Endometrium (tissue), 2 donors: ENCODE measurements at regions not wholly inside any gene's neighbourhood (a gene's known extent, or its start where the extent isn't known, plus 50 kb on each side); places are given as distances from the start of the nearest gene placed in this dataset.
A peak's percentile ranks its signal among the peaks of the same experiment; 100 is the strongest.
"Not testable (repeated sequence)": the region's sequence is repeated elsewhere in the genome, so short reads cannot be mapped to it uniquely, and the experiment has no call there.

Source experiments
- FAIRE-seq: peaks from 2 replicates; lab custom pipeline; 2012; peaks lifted over from hg19 to GRCh38; lab: Jason Lieb, UNC
- donor health status: control.
- donor health status: control.

DNA sequence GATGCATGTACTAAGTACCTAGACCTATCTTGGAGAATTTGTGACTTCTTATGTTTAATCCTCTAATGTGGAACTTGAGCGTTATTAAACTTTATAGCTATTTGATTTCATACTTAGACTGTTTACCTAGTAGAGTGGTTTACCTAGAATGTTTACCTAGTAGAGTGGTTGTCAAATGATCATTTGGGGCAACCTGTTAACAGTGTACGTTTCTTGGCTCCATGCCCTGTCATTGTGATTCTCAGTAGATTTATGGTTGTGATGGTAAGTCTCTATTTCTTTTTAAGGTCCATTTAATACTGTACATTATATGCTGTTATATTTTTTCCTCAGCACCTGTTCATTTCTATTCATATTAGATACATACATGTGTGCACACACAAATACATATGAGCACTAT lies 233.0 kb upstream of the MAD2L1 start:
- no peak for FAIRE-seq

DNA sequence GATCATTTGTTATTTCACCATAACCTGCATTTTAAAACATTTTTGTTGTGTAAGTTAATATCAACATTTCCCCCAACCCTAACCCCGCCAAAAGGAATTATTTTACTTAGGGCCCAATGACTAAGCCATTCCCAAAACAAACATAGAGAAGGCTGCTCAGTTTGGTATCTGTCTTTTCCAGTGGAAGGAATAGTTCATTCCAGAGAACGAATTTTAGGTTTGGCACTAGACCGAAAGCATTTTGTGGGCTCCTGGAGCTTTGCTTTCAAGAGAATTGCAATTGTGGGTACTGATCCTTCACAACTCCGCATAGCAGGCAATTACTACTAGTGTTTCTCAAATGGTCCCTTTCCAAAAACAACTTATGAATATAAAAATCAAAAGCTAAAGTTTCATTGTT lies 226.7 kb upstream of the MAD2L1 start:
- no peak for FAIRE-seq

DNA sequence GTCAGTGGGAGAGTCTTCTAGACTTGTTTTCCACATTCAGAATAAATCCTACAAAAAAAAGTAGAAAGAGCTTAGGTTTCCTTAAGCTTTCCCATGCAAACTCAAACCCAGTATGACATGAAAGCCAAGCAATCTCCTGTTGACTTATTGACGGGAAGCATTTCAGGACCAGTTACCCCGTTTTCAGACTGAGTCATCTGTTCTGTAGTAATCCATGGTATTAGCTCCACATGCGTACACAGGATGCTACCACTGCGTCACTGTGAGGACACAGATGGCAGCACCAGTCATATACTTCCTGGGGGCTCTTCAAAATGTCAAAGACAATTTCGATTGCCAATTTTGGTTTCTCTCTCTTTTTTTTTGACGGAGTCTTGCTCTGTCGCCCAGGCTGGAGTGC lies 224.9 kb upstream of the MAD2L1 start:
- no peak for FAIRE-seq

DNA sequence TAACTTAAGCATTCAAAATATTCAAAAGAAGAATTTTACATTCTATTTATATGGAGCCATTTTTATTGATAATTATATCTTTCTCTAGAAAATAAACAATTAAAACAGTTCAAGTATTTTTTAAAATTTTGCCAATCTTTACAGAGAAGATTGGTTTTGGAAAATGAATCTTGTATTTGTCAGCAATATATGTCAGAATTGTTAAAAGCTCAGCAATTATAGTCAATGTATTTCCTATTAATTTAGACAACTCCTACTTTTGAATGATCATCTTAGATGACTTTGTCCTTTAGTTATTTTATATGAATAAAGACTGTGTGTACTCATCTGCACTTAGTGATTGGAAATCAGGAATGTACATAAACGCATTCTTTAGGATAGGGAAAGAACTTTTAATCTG lies 223.9 kb upstream of the MAD2L1 start:
- FAIRE-seq: peak; percentile 72

DNA sequence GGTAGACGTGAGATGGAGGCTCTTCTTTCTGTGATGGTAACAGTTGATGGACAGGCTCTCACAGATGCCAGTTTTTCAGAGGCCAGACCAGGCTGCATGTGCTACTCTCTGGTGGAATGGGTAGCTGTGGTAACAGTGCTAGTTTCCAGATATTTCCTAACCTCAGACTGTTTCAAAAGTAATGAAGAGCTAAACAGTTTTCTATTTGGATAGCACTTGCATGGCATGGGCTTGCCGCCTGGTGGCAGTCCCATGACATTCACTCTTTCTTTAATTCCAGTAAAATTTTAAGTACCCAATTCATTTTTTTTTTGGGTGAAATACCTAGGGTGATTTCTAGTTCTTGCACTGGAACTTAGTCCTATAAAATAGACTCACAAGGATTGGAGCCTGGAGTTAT lies 220.2 kb upstream of the MAD2L1 start:
- FAIRE-seq: no peak

DNA sequence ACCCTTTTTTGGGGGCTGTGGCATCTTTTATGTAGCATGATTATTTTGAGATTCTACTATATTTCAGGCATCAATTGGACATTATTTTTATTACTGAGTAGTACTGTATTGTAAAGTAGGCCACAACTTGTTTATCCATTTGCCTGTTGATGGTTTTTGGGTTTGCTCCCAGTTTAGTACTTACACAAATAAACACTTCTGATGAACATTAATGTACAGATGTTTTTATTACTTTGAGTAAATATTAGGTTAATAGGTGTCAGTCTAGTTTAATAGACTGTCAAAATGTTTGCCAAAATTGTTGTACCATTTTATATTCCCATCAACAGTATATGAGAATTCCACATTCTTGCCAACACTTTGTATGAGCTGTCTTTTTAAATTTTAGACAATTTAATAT lies 214.9 kb upstream of the MAD2L1 start:
- FAIRE-seq: peak; percentile 8

DNA sequence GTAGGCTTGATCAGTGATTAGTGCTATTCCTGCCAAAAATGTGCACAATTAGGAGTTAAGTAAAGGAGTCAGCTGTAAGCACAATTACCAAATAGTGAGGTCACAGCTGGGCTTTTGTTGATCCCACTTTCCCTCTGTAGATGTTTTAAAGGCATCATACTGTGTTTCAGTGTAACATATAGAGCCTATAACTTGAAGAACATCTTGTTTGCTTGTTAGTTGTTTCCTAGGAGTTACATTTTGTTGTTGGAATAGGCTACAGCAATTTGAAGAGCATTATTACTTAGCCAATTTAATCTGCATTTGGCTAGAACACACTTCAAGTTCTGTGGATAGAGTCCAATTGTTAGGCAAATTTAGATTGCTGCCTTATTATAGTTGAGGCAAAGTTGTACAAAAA lies 210.7 kb upstream of the MAD2L1 start:
- no peak for FAIRE-seq

DNA sequence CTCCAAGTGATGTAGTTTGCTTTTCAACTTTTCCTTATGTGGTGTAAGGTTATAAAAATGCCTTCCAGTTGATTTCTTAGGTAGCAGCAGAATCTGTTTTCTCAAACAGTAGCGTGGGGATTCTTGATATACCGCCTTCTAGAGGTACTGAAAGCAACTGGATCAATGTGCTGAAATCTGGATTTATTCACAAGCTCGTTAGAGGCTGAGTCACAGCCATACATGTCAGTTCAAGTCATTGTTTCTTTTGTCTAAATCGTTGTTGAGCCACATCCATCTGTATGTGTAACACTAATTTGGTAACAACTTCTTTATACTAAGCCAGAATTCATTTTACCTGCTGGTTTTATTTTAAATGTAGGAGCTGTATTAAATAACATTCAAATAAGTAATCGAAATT lies 200.0 kb upstream of the MAD2L1 start:
- FAIRE-seq: no peak

DNA sequence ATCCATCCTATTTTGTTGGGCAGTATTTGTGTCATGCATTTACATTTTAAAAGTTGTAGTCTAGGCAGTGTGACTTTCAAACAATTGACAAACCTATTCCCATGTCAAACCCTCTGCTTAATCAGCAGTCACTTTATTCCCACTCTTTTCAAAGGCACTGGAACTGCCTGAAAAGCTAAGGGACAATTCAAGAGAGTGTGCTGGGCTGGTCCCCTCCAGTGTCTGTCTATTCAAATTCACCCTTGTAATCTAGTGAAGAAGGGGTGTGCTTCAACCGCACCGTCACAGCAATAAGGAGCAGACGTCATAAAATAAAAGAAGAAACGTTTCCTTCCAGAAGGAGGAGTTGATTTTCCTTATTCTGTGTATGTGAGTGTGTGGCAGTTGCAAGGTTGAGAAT lies 197.0 kb upstream of the MAD2L1 start:
- FAIRE-seq: no peak

DNA sequence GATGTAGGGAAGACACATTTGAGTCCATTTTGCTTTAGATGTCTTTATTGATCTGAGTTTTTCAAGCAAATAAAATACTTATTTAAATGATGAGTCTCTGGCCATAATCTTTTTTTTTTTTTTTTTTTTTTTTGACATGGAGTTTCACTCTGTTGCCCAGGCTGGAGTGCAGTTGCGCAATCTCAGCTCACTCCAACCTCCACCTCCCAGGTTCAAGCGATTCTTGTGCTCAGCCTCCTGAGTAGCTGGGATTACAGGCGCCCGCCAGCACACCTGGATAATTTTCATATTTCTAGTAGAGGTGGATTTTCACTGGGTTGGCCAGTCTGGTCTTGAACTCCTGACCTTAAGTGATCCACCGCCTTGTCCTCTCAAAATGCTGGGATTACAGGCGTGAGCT lies 194.5 kb upstream of the MAD2L1 start:
- no peak for FAIRE-seq

DNA sequence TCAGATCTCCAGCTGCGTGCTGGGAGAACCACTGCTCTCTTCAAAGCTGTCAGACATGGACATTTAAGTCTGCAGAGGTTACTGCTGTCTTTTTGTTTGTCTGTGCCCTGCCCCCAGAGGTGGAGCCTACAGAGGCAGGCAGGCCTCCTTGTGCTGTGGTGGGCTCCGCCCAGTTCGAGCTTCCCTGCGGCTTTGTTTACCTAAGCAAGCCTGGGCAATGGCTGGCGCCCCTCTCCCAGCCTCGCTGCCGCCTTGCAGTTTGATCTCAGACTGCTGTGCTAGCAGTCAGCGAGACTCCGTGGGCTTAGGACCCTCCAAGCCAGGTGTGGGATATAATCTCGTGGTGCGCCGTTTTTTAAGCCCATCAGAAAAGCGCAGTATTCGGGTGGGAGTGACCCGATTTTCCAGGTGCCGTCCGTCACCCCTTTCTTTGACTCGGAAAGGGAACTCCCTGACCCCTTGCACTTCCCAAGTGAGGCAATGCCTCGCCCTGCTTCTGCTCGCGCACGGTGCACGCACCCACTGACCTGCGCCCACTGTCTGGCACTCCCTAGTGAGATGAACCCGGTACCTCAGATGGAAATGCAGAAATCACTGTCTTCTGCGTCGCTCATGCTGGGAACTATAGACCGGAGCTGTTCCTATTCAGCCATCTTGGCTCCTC lies 189.6 kb upstream of the MAD2L1 start:
- not testable (repeated sequence) for FAIRE-seq

DNA sequence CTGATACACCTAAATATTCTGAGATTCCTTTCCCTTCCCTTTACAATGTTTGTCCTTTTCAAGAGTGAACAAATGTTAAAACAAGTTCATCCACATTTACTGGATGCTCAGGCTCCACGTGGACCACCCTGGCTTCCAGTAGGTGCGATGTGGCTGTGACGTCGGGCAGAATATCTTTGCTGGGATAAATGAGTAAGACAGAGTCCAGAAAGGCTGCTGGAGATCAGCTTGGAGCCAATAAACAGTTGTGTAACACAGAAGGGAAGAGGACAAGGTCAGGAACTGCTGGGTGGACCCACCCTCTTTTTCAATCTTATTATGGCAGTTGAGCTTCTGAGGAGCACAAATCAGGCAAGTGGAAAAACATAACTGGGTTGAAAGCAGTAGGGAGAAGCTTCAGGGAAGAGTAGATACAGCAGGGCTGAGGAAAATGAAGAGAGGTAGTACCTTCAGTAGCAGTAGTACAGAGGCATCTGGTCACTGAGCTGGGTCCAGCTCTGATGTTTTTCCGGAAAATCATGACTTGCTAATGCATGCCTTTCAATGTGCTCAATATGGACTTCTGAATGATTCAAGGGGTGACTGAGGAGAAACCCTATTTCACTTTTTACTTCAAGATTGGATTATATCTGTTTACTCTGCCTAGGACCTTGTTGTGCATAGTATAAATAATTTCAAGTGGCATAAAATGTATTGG lies 171.8 kb upstream of the MAD2L1 start:
- FAIRE-seq: no peak

DNA sequence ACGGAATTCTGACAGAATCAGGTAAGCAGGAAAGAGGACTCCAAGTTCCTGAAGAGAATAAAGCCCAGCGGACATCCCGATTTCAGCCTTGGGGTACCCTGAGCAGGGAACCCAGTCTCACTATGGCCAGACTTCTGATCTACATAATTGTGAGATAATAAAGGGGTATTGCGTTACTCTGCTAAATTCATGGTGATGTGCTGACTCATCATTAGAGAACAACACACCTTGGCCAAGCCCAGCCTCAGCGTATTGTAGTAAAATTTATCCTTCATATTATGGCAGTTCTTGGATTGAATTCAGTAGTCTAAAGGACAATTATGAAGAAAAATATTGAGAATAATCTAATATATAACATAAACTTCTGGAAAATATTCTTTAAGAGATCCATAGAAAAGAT lies 170.2 kb upstream of the MAD2L1 start:
- no peak for FAIRE-seq

DNA sequence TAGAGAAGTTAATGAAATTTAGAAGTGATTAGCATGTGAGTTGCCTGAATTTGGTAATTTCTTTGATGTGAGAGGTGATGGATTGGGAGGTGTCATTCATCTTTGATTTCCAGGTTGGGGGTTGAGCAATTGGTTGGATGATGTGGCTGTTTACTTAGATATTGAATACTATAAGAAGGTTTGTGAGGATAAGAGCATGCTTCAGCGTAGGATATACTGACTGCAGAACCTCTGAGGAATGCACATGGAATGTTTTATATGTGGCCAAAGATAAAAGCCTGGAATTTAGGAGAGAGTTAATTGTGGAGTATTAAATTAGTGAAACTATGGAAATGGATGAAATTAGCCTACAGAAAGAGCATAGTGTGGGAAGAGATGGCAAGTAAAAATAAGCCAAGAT lies 165.4 kb upstream of the MAD2L1 start:
- no peak for FAIRE-seq

DNA sequence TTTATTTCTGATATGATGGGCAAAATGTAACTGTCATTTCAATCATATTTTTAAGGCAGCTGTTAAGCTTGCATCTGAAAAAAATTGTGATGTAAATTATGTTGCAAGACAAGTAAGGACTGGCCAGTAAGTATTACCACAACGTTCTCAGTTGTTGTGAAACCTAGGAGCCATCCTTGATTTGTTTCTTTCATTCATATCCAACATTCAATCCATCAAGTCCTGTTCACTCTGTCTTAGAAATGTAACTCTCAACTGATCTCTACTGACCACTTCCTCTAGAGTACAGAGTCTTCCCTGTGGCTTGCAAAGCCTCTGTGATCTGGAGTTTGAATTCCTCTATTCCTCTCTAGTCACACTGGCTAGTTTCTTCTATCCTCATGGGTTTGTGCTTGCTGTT lies 161.4 kb upstream of the MAD2L1 start:
- no peak for FAIRE-seq

DNA sequence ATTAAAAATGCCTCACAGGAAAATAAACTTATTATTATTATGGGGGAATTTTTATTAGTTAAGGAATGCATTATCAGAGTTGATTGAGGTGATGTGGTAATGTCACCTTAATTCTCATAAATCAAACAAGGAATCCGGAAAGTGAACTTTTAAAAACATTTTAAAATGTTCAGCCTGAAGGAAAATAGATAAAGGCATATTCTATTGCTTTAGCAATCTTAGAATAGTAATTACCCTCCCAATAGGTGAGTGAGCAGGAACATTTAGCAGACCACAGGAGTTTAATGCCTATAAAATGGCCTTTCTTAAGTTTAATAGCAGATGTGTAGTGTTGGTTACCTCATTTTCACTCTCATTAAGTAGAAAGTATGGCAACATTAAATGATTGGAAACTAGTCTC lies 160.9 kb upstream of the MAD2L1 start:
- FAIRE-seq: no peak

DNA sequence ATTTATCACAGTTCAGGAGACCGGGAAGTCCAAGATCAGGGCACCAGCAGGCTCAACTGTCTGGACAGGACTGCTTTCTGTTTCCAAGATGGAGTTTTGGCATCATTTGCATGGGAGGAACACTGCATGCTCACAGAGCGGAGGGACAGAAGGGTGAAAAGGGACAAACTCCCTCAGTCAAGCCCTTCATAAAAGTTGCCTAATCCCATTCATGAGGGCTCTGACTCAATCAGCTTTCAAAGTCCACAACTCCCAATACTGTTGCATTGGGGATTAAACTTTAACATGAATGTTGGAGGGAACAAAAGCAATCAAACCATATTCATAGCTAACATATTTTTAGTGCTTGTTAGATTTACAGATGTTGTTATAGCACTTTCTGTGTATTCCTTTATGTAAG lies 158.9 kb upstream of the MAD2L1 start:
- FAIRE-seq: no peak

DNA sequence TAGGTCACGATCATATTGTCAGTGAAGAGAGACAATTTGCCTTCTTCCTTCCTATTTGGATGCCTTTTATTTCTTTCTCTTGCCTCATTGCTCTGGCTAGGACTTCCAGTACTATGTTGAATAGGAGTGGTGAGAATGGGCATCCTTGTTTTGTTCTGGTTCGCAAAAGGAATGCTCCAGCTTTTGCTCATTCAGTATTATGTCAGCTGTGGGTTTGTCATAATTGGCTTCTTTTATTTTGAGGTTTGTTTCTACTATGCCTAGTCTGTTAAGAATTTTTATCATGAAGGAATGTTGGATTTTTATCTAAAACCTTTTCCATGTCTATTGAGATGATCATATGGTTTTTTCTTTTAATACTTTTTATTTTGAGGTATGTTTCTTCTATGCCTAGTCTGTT lies 152.3 kb upstream of the MAD2L1 start:
- FAIRE-seq: no peak

DNA sequence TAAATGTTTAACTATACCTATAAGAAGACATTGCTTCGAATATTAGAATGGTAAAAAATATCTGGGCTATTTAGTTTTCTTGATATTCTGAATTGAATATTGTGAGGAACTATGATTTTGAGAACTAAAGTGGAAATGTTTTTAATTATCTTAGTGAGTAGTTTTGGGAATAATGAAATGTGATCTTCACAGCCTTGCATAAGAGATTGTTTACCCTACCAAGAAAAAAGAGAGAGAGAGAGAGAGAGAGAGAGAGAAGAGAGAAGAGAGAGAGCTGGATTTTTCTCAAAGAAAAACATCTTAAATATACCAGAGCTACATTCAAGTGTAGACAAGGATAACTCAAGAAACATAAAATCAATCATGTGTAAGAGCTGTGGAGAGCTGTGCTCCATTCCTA lies 148.7 kb upstream of the MAD2L1 start:
- FAIRE-seq: peak; percentile 77

DNA sequence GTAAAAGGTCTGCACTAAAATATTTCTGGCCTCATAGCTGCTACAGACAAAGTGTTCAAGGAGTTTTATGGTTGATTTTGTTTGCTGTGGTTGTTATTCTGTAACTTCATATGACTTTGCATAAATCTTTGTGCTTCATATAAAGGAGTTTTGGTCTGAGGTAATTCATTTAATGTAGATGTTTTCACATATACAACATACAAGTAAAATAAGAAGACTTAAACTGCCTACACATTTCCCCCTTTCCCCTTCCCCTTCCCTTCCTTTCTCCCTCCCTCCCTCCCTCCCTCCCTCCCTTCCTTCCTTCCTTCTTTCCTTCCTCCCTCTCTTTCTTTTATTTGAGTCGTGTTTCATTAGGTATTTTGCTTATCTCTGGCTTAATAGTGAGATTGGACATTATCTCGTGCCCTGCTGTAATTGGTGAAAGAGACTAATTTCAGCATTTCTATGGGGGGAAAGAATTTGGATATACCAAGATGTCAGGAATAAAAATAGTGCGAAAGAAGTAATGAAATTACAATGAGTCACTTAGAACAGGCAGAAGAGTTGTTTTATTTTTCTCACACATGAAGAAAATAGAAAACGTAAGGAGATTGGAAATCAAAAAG lies 144.9 kb upstream of the MAD2L1 start:
- no peak for FAIRE-seq

DNA sequence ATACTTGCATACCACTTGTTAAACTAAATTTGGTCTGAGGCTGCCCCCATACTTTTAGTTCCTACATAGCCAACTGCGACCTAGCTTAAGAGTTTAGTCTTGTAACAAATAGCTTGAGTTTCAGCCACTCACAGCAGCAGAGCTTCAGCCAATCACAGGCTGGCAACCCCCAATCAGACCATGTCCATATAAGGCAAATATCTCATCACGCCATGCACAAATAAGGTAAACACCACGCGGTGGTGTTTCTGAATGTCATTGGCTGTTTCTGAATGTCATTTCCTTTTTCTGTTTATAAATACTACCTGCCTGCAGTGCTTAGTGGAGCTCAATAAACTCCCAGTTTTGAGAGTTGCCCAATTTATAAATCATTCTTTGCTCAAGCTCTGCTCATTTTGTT lies 143.1 kb upstream of the MAD2L1 start:
- FAIRE-seq: no peak

DNA sequence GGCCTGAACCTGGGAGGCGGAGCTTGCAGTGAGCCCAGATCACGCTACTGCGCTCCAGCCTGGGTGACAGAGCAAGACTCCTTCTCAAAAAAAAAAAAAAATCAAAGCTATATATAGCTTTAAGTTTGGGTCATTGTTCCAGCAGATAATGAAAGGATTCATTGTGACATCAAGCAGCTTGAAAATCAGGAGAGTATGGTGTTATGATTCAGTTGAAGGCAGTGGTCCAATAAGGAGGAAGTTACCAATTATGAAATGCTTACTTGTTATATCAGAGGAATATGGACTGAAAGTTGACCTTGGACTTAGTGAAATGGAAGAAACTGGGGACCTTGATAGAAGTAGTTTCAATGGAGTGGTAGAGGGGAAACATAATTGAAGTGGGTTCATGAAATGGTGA lies 140.4 kb upstream of the MAD2L1 start:
- no peak for FAIRE-seq

DNA sequence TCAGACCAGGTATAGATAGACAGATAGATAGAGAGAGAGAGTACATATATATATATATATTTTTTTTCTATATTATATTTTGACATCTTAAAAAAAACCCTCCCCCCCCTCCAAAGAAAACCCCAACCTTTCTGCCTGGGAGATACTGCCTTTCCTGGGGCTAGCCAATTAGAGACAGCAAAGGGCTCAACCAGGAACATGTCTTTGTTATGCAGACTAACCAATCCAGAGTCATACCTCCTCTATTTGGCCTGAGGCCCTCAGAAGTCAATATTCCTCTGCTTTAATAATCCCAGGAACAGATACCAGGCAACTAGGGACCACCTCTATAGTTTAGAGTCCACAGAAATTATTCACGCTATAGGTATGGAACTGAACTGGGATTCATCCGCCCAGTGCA lies 135.6 kb upstream of the MAD2L1 start:
- no peak for FAIRE-seq

DNA sequence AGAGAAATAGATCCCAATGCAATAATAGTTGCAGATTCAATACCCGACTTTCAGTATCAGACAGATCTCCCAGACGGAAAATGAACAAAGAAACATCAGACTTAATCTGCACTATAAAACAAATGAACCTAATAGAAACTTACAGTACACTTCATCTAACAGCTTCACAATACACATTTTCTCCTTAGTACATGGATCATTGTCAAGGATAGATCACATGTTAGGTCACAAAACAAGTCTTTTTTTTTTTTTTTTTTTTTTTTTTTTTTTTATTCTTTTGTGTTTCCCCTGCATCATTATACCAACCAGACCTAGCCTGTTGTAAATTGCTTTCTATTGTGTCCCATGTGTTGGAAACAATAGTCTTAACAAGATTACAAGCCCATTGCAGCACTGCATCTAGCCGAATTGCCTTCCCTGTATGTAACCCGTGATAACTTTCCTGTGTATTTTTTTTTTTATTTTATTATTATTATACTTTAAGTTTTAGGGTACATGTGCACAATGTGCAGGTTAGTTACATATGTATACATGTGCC lies 134.0 kb upstream of the MAD2L1 start:
- FAIRE-seq: peak; percentile 78
